Fibroblast of upper back skin (primary cell): ENCODE measurements at regions not wholly inside any gene's neighbourhood (a gene's known extent, or its start where the extent isn't known, plus 50 kb on each side); places are given as distances from the start of the nearest gene placed in this dataset.
"Not testable (repeated sequence)": the region's sequence is repeated elsewhere in the genome, so short reads cannot be mapped to it uniquely, and the experiment has no call there.

Experiments used
- DNase-seq: peaks from one replicate; pipeline ENCODE4 v3.0.0-alpha.2; 2013

DNA sequence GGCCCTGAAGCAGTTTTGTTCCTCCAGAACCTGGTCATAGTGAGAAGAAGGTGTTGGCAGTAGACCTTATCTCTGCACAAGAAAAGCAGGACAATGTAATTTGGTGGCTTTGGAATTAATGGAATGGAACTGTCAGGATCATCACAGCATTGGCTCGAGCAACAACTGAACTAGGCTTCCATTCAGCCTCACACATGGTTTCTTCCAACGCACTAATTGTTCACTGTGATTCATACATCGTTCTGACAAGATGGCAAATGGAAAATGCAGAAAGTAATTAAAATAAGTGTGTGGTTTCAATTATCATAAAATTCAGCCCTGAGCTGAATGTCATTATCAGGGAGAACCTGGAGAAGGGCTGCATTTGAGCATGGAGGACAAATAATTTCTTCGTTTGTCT, 80.6 kb downstream of the MFSD1 start:
- no peak for DNase-seq

GRCh38 chr3:158896729-158897128, 94.9 kb downstream of the MFSD1 start:
- DNase-seq = no peak

- DNase-seq = no peak
Observed at GRCh38 chr3:158906749-158907148, 104.9 kb downstream of the MFSD1 start.

- peak; percentile 12 for DNase-seq
Observed at GRCh38 chr3:158908187-158908734, 106.4 kb downstream of the MFSD1 start.

DNA sequence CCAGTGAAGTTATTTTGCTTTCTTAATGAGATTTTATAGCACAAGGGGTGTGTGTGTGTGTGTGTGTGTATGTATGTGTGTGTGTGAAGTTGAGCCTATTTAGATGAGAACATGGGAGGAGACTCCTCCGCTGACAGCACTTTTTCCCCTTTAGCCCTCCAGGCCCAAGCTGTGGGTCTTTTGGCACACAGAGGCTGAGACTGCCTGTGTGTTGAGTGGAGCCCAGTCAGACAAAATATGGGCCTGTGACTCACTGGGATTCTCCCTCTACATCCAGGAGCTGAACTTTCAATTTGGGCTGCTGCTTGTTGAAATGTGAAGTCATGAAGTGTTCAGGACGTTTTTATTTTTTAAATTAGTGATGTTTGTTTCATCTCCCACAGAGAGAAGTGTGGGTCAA, 108.0 kb downstream of the MFSD1 start:
- DNase-seq = peak; percentile 63

DNA sequence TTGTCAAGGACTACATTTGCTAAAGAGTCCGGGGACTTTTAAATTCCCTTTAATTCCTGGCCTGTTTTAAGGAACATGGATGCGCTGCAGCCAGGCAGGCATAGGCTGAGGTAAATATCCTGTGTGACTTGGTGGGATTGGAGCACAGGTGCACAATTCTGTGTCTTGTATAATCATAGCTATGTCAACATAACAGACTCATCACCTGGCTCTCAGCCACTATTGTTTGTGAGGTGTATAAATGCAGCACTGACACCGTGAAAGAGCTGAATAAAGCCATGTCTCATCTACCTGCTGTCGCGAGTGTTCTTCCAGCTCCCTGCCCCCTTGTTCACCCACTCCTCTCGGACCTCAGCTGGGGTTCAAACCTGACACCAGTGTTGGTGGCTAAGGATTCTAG, 109.7 kb downstream of the MFSD1 start:
- no peak for DNase-seq

GRCh38 chr3:158912188-158912587, 110.3 kb downstream of the MFSD1 start:
- no peak for DNase-seq

- no peak for DNase-seq
Observed at GRCh38 chr3:158912621-158913020, 110.8 kb downstream of the MFSD1 start.

DNA sequence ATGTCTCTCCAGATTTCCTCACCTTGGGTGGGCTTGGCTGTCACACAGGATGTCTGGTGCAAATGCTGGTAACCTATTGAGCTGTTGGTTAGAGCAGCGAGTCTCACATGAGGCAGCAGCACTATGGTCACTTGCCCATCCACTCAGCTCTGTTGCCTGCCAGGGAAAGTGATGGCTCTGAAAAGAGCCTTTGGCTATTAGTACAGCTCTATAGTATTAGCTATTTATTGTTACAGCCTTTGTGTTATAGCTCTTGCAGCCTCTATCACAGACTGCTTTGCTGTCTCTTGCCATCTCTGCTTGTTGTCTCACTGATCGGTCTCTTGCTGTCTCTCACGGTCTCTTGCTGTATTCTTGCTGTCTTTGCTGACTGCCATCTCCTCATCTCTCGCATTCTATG, 114.3 kb downstream of the MFSD1 start:
- DNase-seq = no peak

GRCh38 chr3:158918008-158918407, 116.2 kb downstream of the MFSD1 start:
- peak; percentile 88 for DNase-seq

DNA sequence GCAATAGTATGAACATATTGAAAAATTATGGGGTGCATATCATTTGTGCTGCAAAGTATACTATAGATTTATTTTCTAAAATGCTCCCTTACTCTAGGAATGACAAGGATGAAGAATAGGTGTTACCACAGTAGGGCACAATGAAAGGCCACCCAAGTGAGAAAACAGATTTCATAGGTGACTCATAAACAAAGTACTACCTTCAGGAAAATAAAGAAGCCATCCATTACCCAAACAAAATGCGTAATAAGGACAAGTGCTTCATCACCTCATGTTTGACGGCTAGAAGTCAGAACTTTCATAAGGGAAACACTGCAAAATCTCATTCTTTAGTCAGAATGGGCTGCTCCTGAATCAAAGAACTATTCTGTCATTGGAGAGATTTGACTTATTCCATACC, 116.6 kb downstream of the MFSD1 start:
- DNase-seq = no peak

GRCh38 chr3:158920371-158920770, 118.5 kb downstream of the MFSD1 start:
- no peak for DNase-seq

DNA sequence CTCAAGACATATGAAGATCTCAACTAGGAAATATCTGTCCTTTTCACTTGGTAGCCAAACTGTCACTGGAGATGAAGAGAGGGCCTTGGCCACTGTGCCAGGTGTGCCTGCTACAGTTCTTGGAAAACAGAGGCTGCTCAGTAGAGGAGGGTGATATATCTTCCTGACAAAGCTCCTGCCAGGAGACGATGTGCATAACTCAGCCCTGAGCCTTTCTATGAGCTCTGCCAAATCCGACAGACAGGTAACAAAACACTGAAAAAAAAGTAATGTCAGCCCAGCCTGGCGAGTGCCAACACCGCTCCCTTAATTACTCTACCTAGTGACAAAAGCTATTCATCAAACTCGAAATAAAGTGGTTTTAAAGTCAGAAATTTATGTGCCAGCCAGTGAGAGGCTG, 123.2 kb downstream of the MFSD1 start:
- DNase-seq = no peak

DNA sequence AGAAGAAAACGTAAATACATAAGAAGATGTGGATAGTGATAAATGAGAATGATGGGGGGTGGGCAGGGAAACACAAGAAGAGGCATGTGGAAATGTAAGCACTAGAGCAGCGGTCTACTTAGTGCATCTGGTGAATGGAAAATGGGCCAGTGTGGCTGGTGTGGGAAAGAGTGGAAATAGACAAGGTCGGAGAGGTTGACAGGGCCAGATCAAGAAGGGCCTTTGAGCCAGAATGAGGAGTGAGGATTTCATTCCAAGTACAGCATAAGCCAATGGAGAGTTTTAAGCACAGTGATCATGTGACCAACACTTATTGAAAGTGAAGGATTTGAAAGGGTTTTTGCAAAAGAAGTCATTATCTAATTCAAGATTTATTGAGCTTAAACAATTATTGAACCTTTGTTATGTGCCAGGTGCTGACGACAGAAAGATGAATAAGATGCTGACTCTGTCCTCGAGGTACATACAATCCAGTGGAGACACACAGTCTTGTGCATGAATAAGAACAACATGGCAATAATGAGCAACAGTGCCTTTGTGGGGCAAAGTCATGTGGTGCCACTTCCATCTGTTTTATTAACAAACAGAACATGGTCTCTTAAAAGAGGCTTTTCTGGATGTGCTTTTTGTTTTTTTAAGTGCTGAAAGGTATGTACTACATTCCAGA, 124.1 kb downstream of the MFSD1 start:
- DNase-seq = no peak

DNA sequence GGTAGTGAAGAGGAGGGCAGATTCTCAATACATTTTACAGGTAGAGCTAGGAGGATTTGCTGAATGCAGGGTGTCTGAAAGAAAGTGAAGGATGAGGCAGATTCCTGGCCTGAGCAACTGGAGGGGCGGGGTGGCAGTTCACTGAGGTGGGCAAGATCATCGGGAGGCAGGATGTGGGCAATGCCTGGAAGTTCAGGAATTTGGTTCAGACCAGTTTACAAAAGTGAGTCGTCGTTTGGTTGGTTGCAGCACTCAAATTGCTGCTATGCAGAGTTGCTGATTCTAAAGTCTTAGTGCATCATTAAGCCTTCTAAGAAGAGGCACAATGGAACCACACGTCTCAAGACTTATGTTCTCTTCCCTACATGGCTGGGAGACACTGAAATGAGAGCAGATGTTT, 134.0 kb downstream of the MFSD1 start:
- DNase-seq = peak; percentile 31

- DNase-seq = no peak
Observed at GRCh38 chr3:158936530-158937113, 134.8 kb downstream of the MFSD1 start.

DNA sequence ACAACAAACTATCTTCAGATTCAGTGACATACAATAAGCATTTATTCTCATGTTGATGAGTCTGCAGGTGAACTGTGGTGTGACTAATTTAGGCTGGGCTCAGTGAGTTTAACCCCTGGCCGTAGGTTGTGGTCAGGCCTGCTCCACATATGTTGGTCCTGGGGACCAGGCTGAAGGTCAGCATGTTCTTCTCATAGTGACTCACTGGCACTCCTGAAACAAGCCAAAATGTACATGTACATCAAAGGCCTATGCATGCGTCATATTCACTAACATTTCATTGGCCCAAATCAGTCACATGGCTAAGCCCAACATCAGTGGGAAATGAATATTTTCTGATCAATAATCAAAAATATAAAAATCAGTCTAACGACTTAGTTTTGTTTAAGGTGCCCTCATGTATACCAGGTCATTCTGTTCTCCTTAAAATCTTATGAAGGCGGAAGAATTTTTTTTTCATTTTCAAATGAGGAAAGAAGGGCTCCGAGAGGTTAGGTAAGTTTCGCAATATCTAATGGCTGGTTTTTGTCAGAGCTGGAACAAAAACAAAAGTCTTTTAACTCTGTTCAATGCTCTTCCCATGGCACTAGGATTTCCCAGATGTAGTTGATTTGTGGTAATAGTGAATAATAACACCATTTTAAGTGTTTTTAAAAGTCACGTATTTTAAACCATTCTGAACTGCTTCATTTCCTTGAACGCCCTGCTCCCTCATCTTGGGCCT, 148.5 kb downstream of the MFSD1 start:
- DNase-seq = no peak

DNA sequence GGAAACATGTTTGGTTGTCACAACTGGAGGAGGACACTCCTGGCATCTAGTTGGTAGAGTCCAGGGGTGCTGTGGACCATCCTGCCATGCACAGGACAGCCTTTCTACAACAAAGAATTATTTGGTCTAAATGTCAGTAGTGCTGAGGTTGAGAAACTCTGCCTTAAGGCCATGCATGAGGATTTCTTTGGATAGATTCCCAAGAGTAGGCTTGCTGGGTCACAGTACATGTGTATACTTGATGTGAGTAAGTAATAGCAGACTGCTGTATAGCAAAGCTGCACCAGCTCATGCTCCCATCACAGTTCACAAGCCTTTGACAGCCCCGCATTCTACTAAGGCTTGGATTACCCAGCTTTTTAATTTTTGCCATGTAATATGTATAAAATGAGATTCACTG, 151.3 kb downstream of the MFSD1 start:
- no peak for DNase-seq

DNA sequence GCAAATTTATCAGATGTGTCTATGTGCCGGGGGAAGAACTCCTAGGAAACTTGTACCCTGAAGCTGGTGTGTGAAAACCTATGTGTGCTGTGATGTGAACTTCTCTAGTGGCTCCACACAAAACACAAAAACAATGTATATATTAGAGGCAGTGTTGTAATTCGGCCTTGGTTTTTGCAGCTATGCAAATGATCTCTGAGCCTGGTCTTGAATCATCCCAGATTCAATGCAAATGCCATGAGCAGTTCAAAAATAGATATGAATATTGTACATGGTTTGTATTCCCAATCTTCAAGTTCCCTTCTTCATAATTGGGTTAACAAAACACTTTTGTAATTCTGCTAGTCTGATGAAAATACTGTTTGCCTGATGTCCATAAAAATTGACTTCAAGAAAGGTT, 152.6 kb downstream of the MFSD1 start:
- no peak for DNase-seq

DNA sequence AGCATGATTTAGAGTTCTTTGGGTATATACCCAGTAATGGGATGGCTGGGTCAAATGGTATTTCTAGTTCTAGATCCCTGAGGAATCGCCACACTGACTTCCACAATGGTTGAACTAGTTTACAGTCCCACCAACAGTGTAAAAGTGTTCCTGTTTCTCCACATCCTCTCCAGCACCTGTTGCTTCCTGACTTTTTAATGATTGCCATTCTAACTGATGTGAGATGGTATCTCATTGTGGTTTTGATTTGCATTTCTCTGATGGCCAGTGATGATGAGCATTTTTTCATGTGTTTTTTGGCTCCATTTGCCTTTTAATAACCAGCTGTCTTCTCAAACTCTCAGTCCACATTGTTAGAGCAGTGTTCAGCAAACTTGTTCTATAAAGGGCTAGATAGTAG, 155.9 kb downstream of the MFSD1 start:
- not testable (repeated sequence) for DNase-seq

DNA sequence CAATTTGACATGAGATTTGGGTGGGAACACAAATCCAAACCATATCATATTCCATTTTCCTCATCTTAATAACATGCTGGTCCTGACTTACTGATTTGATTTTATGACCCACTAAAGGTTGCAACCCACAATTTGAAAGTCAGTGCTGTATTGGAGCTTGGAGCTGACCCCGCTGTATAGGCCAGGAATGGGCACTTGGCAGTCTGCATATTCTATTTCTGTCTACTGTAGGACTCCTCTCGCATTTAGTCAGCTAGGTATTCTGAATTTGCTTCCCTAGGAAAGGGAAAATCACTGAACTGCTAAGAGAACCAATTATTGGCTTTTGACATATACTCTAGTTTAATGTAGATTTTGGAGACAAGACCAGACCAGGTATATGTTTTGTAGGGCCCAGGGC, 157.0 kb downstream of the MFSD1 start:
- no peak for DNase-seq

GRCh38 chr3:158961471-158961870, 159.6 kb downstream of the MFSD1 start:
- no peak for DNase-seq

- DNase-seq = no peak
Observed at GRCh38 chr3:158961911-158962310, 160.1 kb downstream of the MFSD1 start.

GRCh38 chr3:158970006-158970405, 168.2 kb downstream of the MFSD1 start:
- no peak for DNase-seq
